RWPE2 (cell line): ENCODE measurements at regions not wholly inside any gene's neighbourhood (a gene's known extent, or its start where the extent isn't known, plus 50 kb on each side); places are given as distances from the start of the nearest gene placed in this dataset.
"Not testable (repeated sequence)": the region's sequence is repeated elsewhere in the genome, so short reads cannot be mapped to it uniquely, and the experiment has no call there.

Source experiments
- ATAC-seq: fragments of 200-7000 bp; cut with Tn5 transposase; 3 replicates; pipeline ENCODE4 v1.9.1; 2021; ENCODE audit warnings: low read depth
- DNase-seq: peaks from one replicate; pipeline ENCODE4 v3.0.0-alpha.2; 2020; ENCODE audit warnings: low spot score
- H3K27ac ChIP-seq: fragments of 450-650 bp; 2 replicates; pipeline ENCODE4 v1.5.1; 2017; ENCODE audit warnings: mild to moderate bottlenecking; ENCODE audit not compliant: poor library complexity, severe bottlenecking
- H3K27me3 ChIP-seq: fragments of 250-450 bp; sonication (Bioruptor Pico); 2 replicates; pipeline ENCODE4 v1.5.1; 2021; ENCODE audit warnings: mild to moderate bottlenecking, moderate library complexity; ENCODE audit not compliant: insufficient read depth, poor library complexity, severe bottlenecking
- H3K36me3 ChIP-seq: fragments of 250-450 bp; sonication (Bioruptor Pico); 2 replicates; pipeline ENCODE4 v1.5.1; 2020; ENCODE audit warnings: low read depth, mild to moderate bottlenecking, moderate library complexity
- H3K4me1 ChIP-seq: fragments of 250-450 bp; sonication (Bioruptor Pico); 2 replicates; pipeline ENCODE4 v1.5.1; 2021; ENCODE audit warnings: mild to moderate bottlenecking, moderate library complexity; ENCODE audit not compliant: insufficient read depth, poor library complexity, severe bottlenecking
- H3K4me3 ChIP-seq: fragments of 250-450 bp; sonication (Bioruptor Pico); 2 replicates; pipeline ENCODE4 v1.5.1; 2021; ENCODE audit warnings: mild to moderate bottlenecking, moderate library complexity; ENCODE audit not compliant: severe bottlenecking
- H3K9me3 ChIP-seq: fragments of 250-450 bp; sonication (Bioruptor Pico); 2 replicates; pipeline ENCODE4 v1.5.1; 2021; ENCODE audit warnings: mild to moderate bottlenecking, moderate library complexity; ENCODE audit not compliant: severe bottlenecking
- CTCF ChIP-seq: fragments of 450-650 bp; IDR thresholded peaks from one replicate; pipeline ENCODE4 v1.5.1; 2017; ENCODE audit warnings: mild to moderate bottlenecking, moderate library complexity; ENCODE audit not compliant: poor library complexity, severe bottlenecking

GRCh38 chr6:168169624-168170023, 90.6 kb upstream of the FRMD1 start:
- peaks cover 34% of the 10 kb centered on the region for H3K27me3 ChIP-seq
- H3K4me3 ChIP-seq, result no peak overlapping the region
- no peak for TF ChIP-seq CTCF
- H3K4me1 ChIP-seq, result no peaks in the 10 kb centered on the region
- DNase-seq, result no peak
- no peaks in the 10 kb centered on the region for H3K36me3 ChIP-seq
- H3K27ac ChIP-seq, result no peak overlapping the region
- no peak for ATAC-seq
- no peaks in the 10 kb centered on the region for H3K9me3 ChIP-seq

DNA sequence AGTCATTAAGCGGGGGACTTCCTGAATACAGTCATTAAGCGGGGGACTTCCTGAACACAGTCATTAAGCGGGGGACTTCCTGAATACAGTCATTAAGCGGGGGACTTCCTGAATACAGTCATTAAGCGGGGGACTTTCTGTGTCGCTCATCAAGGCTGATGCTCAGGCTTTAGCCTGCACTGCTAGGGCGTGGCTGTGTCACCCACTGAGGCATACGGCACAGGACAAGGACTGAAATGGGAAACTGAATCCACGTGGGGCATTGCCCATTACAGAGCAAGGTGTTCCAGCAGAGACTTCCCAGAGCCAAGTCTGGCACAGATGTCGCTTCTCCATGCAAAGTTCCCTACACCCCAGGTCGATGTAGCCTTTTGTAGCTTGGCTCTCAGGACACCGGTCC, 89.9 kb upstream of the FRMD1 start:
- not testable (repeated sequence) for ATAC-seq, H3K4me3 ChIP-seq, H3K27ac ChIP-seq, H3K9me3 ChIP-seq, H3K36me3 ChIP-seq, H3K4me1 ChIP-seq, DNase-seq
- H3K27me3 ChIP-seq, result peaks cover 29% of the 10 kb centered on the region

GRCh38 chr6:168168330-168168729, 89.3 kb upstream of the FRMD1 start:
- DNase-seq, H3K4me1 ChIP-seq, H3K36me3 ChIP-seq, H3K27ac ChIP-seq, H3K9me3 ChIP-seq, ATAC-seq, H3K4me3 ChIP-seq: not testable (repeated sequence)
- peaks cover 24% of the 10 kb centered on the region for H3K27me3 ChIP-seq

DNA sequence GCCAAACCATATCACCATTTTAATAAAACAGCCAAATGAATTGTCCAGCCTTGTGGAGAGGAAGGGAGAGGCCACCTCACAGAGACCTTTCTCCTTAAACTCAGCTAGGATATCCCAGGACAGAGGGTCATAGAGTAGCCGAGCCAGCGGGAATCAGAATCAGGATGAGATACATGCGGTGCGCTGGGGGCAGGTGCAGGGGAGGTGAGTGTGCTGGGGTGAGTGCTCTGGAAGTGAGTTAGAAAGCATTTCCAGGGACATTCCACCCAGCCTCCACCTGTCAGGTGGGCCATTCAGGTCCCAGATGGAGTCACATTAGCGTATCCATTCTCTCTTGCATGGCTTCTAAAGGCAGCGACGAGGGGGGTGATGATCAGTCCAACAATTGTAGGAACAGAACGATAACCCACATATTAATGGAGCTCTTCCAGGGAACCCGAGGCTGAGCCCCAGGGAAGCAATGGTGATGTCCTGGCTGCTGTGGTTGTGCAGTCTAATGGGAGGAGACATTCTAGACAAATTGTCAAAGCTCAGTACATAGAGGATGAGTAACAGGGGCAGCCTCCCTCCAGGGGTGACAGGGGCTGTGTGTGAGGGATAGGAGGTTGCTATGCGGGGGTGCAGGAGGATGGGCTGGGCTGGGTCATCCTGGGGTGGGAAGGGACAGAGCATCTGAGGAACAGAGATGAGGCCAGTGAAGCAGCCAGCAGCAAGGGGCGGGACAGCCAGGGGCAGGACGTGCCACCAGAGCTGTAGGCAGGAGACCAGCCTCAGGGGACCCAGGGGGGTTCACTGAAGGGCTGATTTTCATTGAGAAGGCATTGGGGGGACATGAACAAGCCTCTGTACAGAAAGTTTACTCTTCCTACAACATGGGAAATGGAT, 88.7 kb upstream of the FRMD1 start:
- DNase-seq (no peak), ATAC-seq (no peak)
- Histone ChIP-seq H3K4me3 (no peak overlapping the region), H3K27ac (no peak overlapping the region), H3K27me3 (peaks cover 18% of the 10 kb centered on the region), H3K9me3 (no peaks in the 10 kb centered on the region), H3K4me1 (no peaks in the 10 kb centered on the region), H3K36me3 (no peaks in the 10 kb centered on the region)
- TF ChIP-seq CTCF, result no peak

DNA sequence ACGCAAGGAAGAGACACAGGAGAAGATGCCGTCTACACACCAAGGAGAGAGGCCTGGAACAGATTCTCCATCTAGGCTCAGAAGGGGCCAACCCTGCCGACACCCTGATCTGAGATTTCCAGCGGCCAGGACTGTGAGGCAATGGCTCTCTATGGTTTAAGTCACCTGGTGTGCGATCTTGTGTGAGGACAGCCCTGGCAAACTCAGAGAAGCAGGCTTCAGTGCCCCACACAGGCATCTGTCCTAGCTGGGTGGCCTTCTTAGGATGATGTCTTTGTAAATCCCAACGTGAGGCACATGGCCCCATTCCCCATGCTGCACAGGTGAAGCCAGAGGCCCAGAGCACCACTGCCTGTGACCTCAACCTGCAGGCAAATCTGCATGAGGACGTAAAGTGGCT, 87.6 kb upstream of the FRMD1 start:
- Histone ChIP-seq H3K27ac (no peak overlapping the region), H3K36me3 (no peaks in the 10 kb centered on the region), H3K9me3 (no peaks in the 10 kb centered on the region), H3K27me3 (peaks cover 7% of the 10 kb centered on the region), H3K4me3 (no peak overlapping the region), H3K4me1 (no peaks in the 10 kb centered on the region)
- DNase-seq (no peak), ATAC-seq (no peak)
- no peak for TF ChIP-seq CTCF

GRCh38 chr6:168165891-168166290, 86.9 kb upstream of the FRMD1 start:
- TF ChIP-seq CTCF, result no peak
- Histone ChIP-seq H3K4me3 (no peak overlapping the region), H3K9me3 (no peaks in the 10 kb centered on the region), H3K27me3 (no peaks in the 10 kb centered on the region), H3K36me3 (no peaks in the 10 kb centered on the region), H3K27ac (no peak overlapping the region), H3K4me1 (no peaks in the 10 kb centered on the region)
- ATAC-seq (no peak), DNase-seq (no peak)
